OCI-LY1 (cell line): ENCODE measurements at regions not wholly inside any gene's neighbourhood (a gene's known extent, or its start where the extent isn't known, plus 50 kb on each side); places are given as distances from the start of the nearest gene placed in this dataset.

Source experiments
- H2AFZ ChIP-seq: fragments of 200-600 bp; sonication (generic), shearing (Covaris generic); 2 replicates; pipeline ENCODE4 v1.6.0; 2014; ENCODE audit warnings: antibody characterized with exemption, mild to moderate bottlenecking, low read length
- H3F3A ChIP-seq: fragments of 200-600 bp; sonication (generic), shearing (Covaris generic); 2 replicates; pipeline ENCODE4 v1.6.0; 2014; ENCODE audit warnings: mild to moderate bottlenecking, antibody characterized with exemption, low read length, moderate library complexity; ENCODE audit not compliant: insufficient read depth
- H3K27ac ChIP-seq: fragments of 200-600 bp; sonication (generic); 2 replicates; pipeline ENCODE4 v1.5.1; 2014; ENCODE audit warnings: low read length, mixed run types, mild to moderate bottlenecking, low read depth; ENCODE audit not compliant: poor library complexity, severe bottlenecking
- H3K27me3 ChIP-seq: fragments of 200-600 bp; sonication (generic); 2 replicates; pipeline ENCODE4 v1.6.0; 2014; ENCODE audit warnings: antibody characterized with exemption, mild to moderate bottlenecking, low read length, moderate library complexity; ENCODE audit not compliant: insufficient read depth
- H3K36me3 ChIP-seq: fragments of 200-600 bp; sonication (generic); 2 replicates; pipeline ENCODE4 v1.6.1; 2014; ENCODE audit warnings: mild to moderate bottlenecking, antibody characterized with exemption, low read length, moderate library complexity, mixed read lengths; ENCODE audit not compliant: insufficient read depth
- H3K4me1 ChIP-seq: fragments of 200-600 bp; sonication (generic); 2 replicates; pipeline ENCODE4 v1.5.1; 2014; ENCODE audit warnings: mild to moderate bottlenecking, low read length, moderate library complexity; ENCODE audit not compliant: insufficient read depth, severe bottlenecking
- H3K4me2 ChIP-seq: fragments of 200-600 bp; sonication (generic), shearing (Covaris generic); 2 replicates; pipeline ENCODE4 v1.6.1; 2014; ENCODE audit warnings: low read length
- H3K4me3 ChIP-seq: fragments of 200-600 bp; sonication (generic); 2 replicates; pipeline ENCODE4 v1.5.1; 2014; ENCODE audit warnings: low read length, low read depth, mild to moderate bottlenecking, mixed read lengths; ENCODE audit not compliant: poor library complexity, severe bottlenecking
- H3K79me2 ChIP-seq: fragments of 200-600 bp; shearing (Covaris generic); 2 replicates; pipeline ENCODE4 v1.6.1; 2016; ENCODE audit warnings: mixed run types, low read length, mixed read lengths; ENCODE audit not compliant: insufficient read depth
- H3K9ac ChIP-seq: fragments of 200-600 bp; sonication (generic), shearing (Covaris generic); 2 replicates; pipeline ENCODE4 v1.6.1; 2014; ENCODE audit warnings: mild to moderate bottlenecking, low read length, mixed read lengths
- H3K9me2 ChIP-seq: fragments of 200-600 bp; sonication (generic), shearing (Covaris generic); 2 replicates; pipeline ENCODE4 v1.6.1; 2014; ENCODE audit warnings: low read depth, mild to moderate bottlenecking, low read length, mixed read lengths
- H3K9me3 ChIP-seq: fragments of 200-600 bp; shearing (Covaris generic); 2 replicates; pipeline ENCODE4 v1.6.1; 2014; ENCODE audit warnings: low read length, mixed read lengths
- H4K20me1 ChIP-seq: fragments of 200-600 bp; sonication (generic), shearing (Covaris generic); 2 replicates; pipeline ENCODE4 v1.6.0; 2016; ENCODE audit warnings: mild to moderate bottlenecking, low read length; ENCODE audit not compliant: insufficient read depth
- CTCF ChIP-seq: fragments of 200-600 bp; sonication (generic), shearing (Covaris generic); IDR thresholded peaks from 2 replicates; pipeline ENCODE4 v1.5.1; 2017; ENCODE audit warnings: mild to moderate bottlenecking, antibody characterized with exemption, low read length, moderate library complexity, mixed read lengths
- EZH2 ChIP-seq: fragments of 200-600 bp; sonication (generic), shearing (Covaris generic); IDR thresholded peaks from 2 replicates; pipeline ENCODE4 v1.8.0; 2017; ENCODE audit warnings: borderline replicate concordance, mixed run types, mild to moderate bottlenecking, antibody characterized with exemption, low read length, moderate library complexity, mixed read lengths

DNA sequence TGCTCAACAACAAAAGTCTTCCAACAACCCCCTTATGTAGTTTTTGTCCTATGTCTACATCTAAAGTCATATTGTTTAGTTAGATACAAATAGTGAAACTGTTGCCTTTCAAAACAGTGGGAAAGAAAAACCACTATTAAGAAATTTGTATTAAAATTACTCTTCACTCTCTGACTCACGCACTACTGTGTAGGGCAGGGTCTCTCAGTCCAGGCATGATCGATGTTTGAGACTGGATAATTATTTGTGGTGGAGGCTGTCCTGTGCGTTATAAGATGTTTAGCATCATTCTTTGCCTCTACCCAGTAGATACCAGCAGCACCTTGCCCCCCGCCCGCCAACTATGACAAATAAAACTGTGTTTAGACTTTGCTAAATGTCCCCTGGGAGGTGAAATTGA is 369.4 kb upstream of the ZEB2 start:
- Histone ChIP-seq H4K20me1 (no peaks in the 10 kb centered on the region), H3F3A (no peaks in the 10 kb centered on the region), H3K4me3 (no peak overlapping the region), H3K4me2 (no peak overlapping the region), H3K9ac (no peak overlapping the region), H3K27me3 (no peaks in the 10 kb centered on the region), H3K9me3 (0 out of 2 replicates have a peak, but pooled peaks cover 2% of the 10 kb centered on the region), H2AFZ (no peak overlapping the region), H3K79me2 (no peaks in the 10 kb centered on the region), H3K27ac (no peak overlapping the region), H3K4me1 (peaks cover 7% of the 10 kb centered on the region), H3K36me3 (no peaks in the 10 kb centered on the region), H3K9me2 (no peaks in the 10 kb centered on the region)
- TF ChIP-seq CTCF = no peak
- no peak for TF ChIP-seq EZH2

- H3K27ac ChIP-seq = no peak overlapping the region
- H3K4me3 ChIP-seq = no peak overlapping the region
- H3K4me1 ChIP-seq = peaks cover 7% of the 10 kb centered on the region
- no peaks in the 10 kb centered on the region for H3K36me3 ChIP-seq
- no peaks in the 10 kb centered on the region for H4K20me1 ChIP-seq
- no peaks in the 10 kb centered on the region for H3K79me2 ChIP-seq
- H3K9me2 ChIP-seq = no peaks in the 10 kb centered on the region
- H2AFZ ChIP-seq = no peak overlapping the region
- H3F3A ChIP-seq = no peaks in the 10 kb centered on the region
- no peak overlapping the region for H3K4me2 ChIP-seq
- no peaks in the 10 kb centered on the region for H3K27me3 ChIP-seq
- TF ChIP-seq EZH2 (no peak), CTCF (no peak)
- H3K9ac ChIP-seq = no peak overlapping the region
- H3K9me3 ChIP-seq = no peaks in the 10 kb centered on the region
These were observed 366.9 kb upstream of the ZEB2 start for GRCh38 chr2:144886862-144887261.

DNA sequence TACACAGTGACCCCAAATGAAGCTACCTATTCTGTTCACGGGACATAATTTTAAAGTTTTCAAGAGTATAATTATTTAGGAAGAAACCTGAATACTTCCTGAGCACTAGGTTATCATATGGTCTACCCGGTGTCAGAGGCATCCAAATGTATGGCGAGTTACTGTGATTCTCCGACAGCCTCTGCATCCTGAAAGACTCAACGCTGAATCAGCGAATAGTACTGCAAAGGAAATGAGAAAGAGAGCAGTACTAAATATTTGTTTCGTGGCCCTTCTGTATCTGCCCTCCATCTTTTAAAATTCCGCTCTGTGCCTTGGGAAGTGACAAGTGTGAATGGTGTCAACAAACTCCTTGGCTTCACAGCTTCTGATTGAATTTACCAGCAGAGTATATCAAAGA is 358.0 kb upstream of the ZEB2 start:
- Histone ChIP-seq H2AFZ (no peak overlapping the region), H3F3A (no peaks in the 10 kb centered on the region), H3K4me3 (no peak overlapping the region), H3K9me3 (no peaks in the 10 kb centered on the region), H3K27me3 (no peaks in the 10 kb centered on the region), H3K4me2 (no peak overlapping the region), H3K4me1 (no peaks in the 10 kb centered on the region), H4K20me1 (no peaks in the 10 kb centered on the region), H3K27ac (no peak overlapping the region), H3K9me2 (no peaks in the 10 kb centered on the region), H3K79me2 (no peaks in the 10 kb centered on the region), H3K9ac (no peak overlapping the region), H3K36me3 (no peaks in the 10 kb centered on the region)
- TF ChIP-seq EZH2 (no peak), CTCF (no peak)
